Endothelial cell of umbilical vein (primary cell): ENCODE measurements at regions not wholly inside any gene's neighbourhood (a gene's known extent, or its start where the extent isn't known, plus 50 kb on each side); places are given as distances from the start of the nearest gene placed in this dataset.

Experiments used
- BruUV-seq: library from RNA; stranded (reverse); fragments of 400-500 nt; replicated peaks from 2 replicates; lab custom pipeline; 2021; lab: Mats Ljungman, UMichigan
- CTCF ChIA-PET: fragments of 300-600, 350-600 bp; sonication (Branson Sonifier 250); formaldehyde crosslinking; loops from one replicate; lab custom pipeline; 2021; ENCODE audit warnings: antibody characterized with exemption, inconsistent platforms; lab: Charles Lee
- POLR2A ChIA-PET: fragments of 300-600, 350-600 bp; sonication (Branson Sonifier 250); formaldehyde crosslinking; loops from one replicate; lab custom pipeline; 2021; ENCODE audit warnings: antibody characterized with exemption, inconsistent platforms; lab: Charles Lee
- DNase-seq: peaks from one replicate; pipeline ENCODE4 v3.0.0-alpha.2; 2011; ENCODE audit warnings: low read depth, low spot score
- FAIRE-seq: peaks from 2 replicates; lab custom pipeline; 2011; peaks lifted over from hg19 to GRCh38; lab: Jason Lieb, UNC
- H2AFZ ChIP-seq: 2 replicates; pipeline ENCODE4 v1.6.0; 2012; ENCODE audit warnings: low read depth, low read length, control low read depth, inconsistent platforms
- H3K27ac ChIP-seq: 2 replicates; pipeline ENCODE4 v1.5.1; 2011; ENCODE audit warnings: low read depth, mild to moderate bottlenecking, control low read depth, low read length, moderate library complexity; ENCODE audit not compliant: insufficient read depth
- H3K27me3 ChIP-seq, 2 experiments: 2 replicates each; pipeline versions ENCODE4 v1.6.0 to v1.6.1; 2011; ENCODE audit warnings: low read length in 2 of 2, mixed read lengths in 1 of 2; ENCODE audit not compliant: control insufficient read depth in 2 of 2, insufficient read depth in 2 of 2
- H3K36me3 ChIP-seq, 2 experiments: 2 replicates in 1 of 2; 3 replicates in 1 of 2; pipeline ENCODE4 v1.5.1; 2011; ENCODE audit warnings: low read length in 2 of 2, mild to moderate bottlenecking in 1 of 2, moderate library complexity in 1 of 2; ENCODE audit not compliant: control insufficient read depth in 2 of 2, insufficient read depth in 2 of 2; ENCODE audit errors: extremely low read depth in 1 of 2
- H3K4me1 ChIP-seq: 3 replicates; pipeline ENCODE4 v1.5.1; 2011; ENCODE audit warnings: mild to moderate bottlenecking, low read length; ENCODE audit not compliant: control insufficient read depth, insufficient read depth; ENCODE audit errors: extremely low read depth
- H3K4me2 ChIP-seq: 2 replicates; pipeline ENCODE4 v1.6.1; 2011; ENCODE audit warnings: low read length, control low read depth, mixed read lengths; ENCODE audit not compliant: insufficient read depth
- H3K4me3 ChIP-seq, 3 experiments: fragments of 200-600 bp in 1 of 3; sonication (generic), shearing (Covaris generic) in 1 of 3; replicated peaks in 1 of 3; 2 replicates each; pipeline ENCODE4 v1.5.1; 2011 to 2016; ENCODE audit warnings: control low read depth in 3 of 3, low read length in 3 of 3, mild to moderate bottlenecking in 2 of 3, inconsistent platforms in 1 of 3, low read depth in 1 of 3, moderate library complexity in 1 of 3; ENCODE audit not compliant: insufficient read depth in 1 of 3
- H3K79me2 ChIP-seq: 2 replicates; pipeline ENCODE4 v1.6.0; 2012; ENCODE audit warnings: low read length, inconsistent platforms; ENCODE audit not compliant: control insufficient read depth, insufficient read depth
- H3K9ac ChIP-seq: replicated peaks from 2 replicates; pipeline ENCODE3; 2011; ENCODE audit warnings: low read length, control low read depth; ENCODE audit not compliant: insufficient read depth; ENCODE audit errors: extremely low read depth
- H3K9me1 ChIP-seq: replicated peaks from 3 replicates; pipeline ENCODE4 v1.6.0; 2011; ENCODE audit warnings: mild to moderate bottlenecking, low read length; ENCODE audit not compliant: control insufficient read depth, insufficient read depth; ENCODE audit errors: extremely low read depth
- H3K9me3 ChIP-seq: replicated peaks from 2 replicates; pipeline ENCODE4 v1.5.1; 2012; ENCODE audit warnings: low read length, inconsistent platforms; ENCODE audit not compliant: control insufficient read depth, insufficient read depth
- H4K20me1 ChIP-seq: replicated peaks from 2 replicates; pipeline ENCODE3; 2011; ENCODE audit warnings: mild to moderate bottlenecking, low read length; ENCODE audit not compliant: control insufficient read depth, insufficient read depth; ENCODE audit errors: extremely low read depth
- EZH2 ChIP-seq: IDR thresholded peaks from 2 replicates; pipeline ENCODE4 v1.6.1; 2012; ENCODE audit warnings: borderline replicate concordance, low read depth, mild to moderate bottlenecking, moderate library complexity, low read length, inconsistent platforms; ENCODE audit not compliant: severe bottlenecking
- FOS ChIP-seq: IDR thresholded peaks from 2 replicates; pipeline ENCODE4 v1.6.1; 2011; ENCODE audit warnings: mild to moderate bottlenecking, low read length, moderate library complexity, borderline replicate concordance; ENCODE audit not compliant: insufficient read depth
- GATA2 ChIP-seq: IDR thresholded peaks from 2 replicates; pipeline ENCODE4 v1.7.0; 2011; ENCODE audit warnings: low read depth, mild to moderate bottlenecking, moderate library complexity, mixed read lengths, low read length; ENCODE audit not compliant: insufficient read length, insufficient read depth
- JUN ChIP-seq: IDR thresholded peaks from 2 replicates; pipeline ENCODE4 v1.6.1; 2011; ENCODE audit warnings: borderline replicate concordance, low read depth; ENCODE audit not compliant: insufficient read length, insufficient read depth
- MYC ChIP-seq: IDR thresholded peaks from one replicate; pipeline ENCODE4 v1.6.1; 2011; ENCODE audit warnings: mild to moderate bottlenecking, low read depth, low read length
- POLR2A ChIP-seq: IDR thresholded peaks from 2 replicates; pipeline ENCODE4 v1.6.1; 2012; ENCODE audit warnings: low read depth, mild to moderate bottlenecking, control low read depth, low read length
- POLR2AphosphoS5 ChIP-seq: IDR thresholded peaks from 2 replicates; pipeline ENCODE4 v1.6.1; 2012; ENCODE audit warnings: low read depth, mild to moderate bottlenecking, control low read depth, low read length, moderate library complexity; ENCODE audit not compliant: insufficient read depth
- dilution Hi-C: fragments of 300-500 bp; cut with MboI; formaldehyde crosslinking; loops from one replicate; pipeline ENCODE4 v1.15.0; 2019; ENCODE audit warnings: low sequenced_read_pairs; ENCODE audit not compliant: extremely low pct_ligation_motif_present
- intact Hi-C: fragments of 100-400 bp; cut with micrococcal nuclease; formaldehyde crosslinking; loops from one replicate; pipeline ENCODE4 v1.10.0; 2022
- TF ChIP-seq, protein P1 (sequence below), 2 donors: IDR thresholded peaks; 1 replicate in 1 of 2; 2 replicates in 1 of 2; pipeline ENCODE4 v1.5.1; 2011; ENCODE audit warnings: low read length in 2 of 2, mild to moderate bottlenecking in 2 of 2, moderate library complexity in 2 of 2, control low read depth in 1 of 2, inconsistent platforms in 1 of 2, low read depth in 1 of 2; ENCODE audit not compliant: insufficient read depth in 1 of 2; ENCODE audit errors: extremely low read depth in 1 of 2
- TF ChIP-seq, protein P2 (sequence below): IDR thresholded peaks from 2 replicates; pipeline ENCODE4 v1.6.1; 2011; ENCODE audit not compliant: insufficient read depth, insufficient read length

- DNase-seq, result no peak
- intact Hi-C loops (no loop called here), dilution Hi-C loops (no loop called here)
- Histone ChIP-seq H3K4me1 (no peaks in the 10 kb centered on the region), H3K9ac (no peak overlapping the region), H3K27me3 (no peaks in the 10 kb centered on the region), H3K9me3 (no peaks in the 10 kb centered on the region), H3K4me3 (no peak overlapping the region), H3K4me2 (no peak overlapping the region), H3K9me1 (no peaks in the 10 kb centered on the region), H3K79me2 (no peaks in the 10 kb centered on the region), H4K20me1 (no peaks in the 10 kb centered on the region), H3K27ac (no peak overlapping the region), H2AFZ (no peak overlapping the region), H3K36me3 (no peaks in the 10 kb centered on the region)
- TF ChIP-seq JUN (no peak), POLR2A (no peak), MYC (no peak), POLR2AphosphoS5 (no peak), GATA2 (no peak), FOS (no peak), EZH2 (no peak)
- TF ChIP-seq, protein P1, sequence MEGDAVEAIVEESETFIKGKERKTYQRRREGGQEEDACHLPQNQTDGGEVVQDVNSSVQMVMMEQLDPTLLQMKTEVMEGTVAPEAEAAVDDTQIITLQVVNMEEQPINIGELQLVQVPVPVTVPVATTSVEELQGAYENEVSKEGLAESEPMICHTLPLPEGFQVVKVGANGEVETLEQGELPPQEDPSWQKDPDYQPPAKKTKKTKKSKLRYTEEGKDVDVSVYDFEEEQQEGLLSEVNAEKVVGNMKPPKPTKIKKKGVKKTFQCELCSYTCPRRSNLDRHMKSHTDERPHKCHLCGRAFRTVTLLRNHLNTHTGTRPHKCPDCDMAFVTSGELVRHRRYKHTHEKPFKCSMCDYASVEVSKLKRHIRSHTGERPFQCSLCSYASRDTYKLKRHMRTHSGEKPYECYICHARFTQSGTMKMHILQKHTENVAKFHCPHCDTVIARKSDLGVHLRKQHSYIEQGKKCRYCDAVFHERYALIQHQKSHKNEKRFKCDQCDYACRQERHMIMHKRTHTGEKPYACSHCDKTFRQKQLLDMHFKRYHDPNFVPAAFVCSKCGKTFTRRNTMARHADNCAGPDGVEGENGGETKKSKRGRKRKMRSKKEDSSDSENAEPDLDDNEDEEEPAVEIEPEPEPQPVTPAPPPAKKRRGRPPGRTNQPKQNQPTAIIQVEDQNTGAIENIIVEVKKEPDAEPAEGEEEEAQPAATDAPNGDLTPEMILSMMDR (IDR thresholded peaks at IDR 0.05; ENCODE audit: extremely low read depth in 1 of 2, insufficient read depth in 1 of 2, low read depth in 1 of 2, low read length in 2 of 2), result no peak
- TF ChIP-seq, protein P2, sequence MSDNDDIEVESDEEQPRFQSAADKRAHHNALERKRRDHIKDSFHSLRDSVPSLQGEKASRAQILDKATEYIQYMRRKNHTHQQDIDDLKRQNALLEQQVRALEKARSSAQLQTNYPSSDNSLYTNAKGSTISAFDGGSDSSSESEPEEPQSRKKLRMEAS, result no peak
- no TSS peak for BruUV-seq
- POLR2A ChIA-PET, result no interaction called here
- no peak for FAIRE-seq
- CTCF ChIA-PET, result interaction anchor here (1.4 kb wide), 1 partner anchor 14 kb away, joined by 3 read pairs; no protein-coding TSS in a partner anchor
Measured at GRCh38 chr2:217249121-217250012, 389.5 kb upstream of the TNP1 start.
